GM23338 (cell line): ENCODE measurements at regions not wholly inside any gene's neighbourhood (a gene's known extent, or its start where the extent isn't known, plus 50 kb on each side); places are given as distances from the start of the nearest gene placed in this dataset.

Source experiments
- ATAC-seq: fragments of 200-7000 bp; cut with Tn5 transposase; 3 replicates; pipeline ENCODE4 v1.9.1; 2020
- DNase-seq: peaks from one replicate; pipeline ENCODE4 v3.0.0-alpha.2; 2015; ENCODE audit warnings: low spot score
- H2AFZ ChIP-seq: fragments of 200-600 bp; sonication (generic); 2 replicates; pipeline ENCODE4 v1.8.0; 2016; ENCODE audit warnings: antibody characterized with exemption, mild to moderate bottlenecking, moderate library complexity
- H3F3A ChIP-seq: fragments of 200-600 bp; sonication (generic); replicated peaks from 2 replicates; pipeline ENCODE4 v1.8.0; 2017; ENCODE audit warnings: antibody characterized with exemption, mixed run types, low read depth
- H3K27ac ChIP-seq: fragments of 200-600 bp; sonication (generic); 2 replicates; pipeline ENCODE4 v1.6.1; 2016; ENCODE audit warnings: low read depth
- H3K27me3 ChIP-seq: fragments of 200-600 bp; sonication (generic); 2 replicates; pipeline ENCODE4 v1.8.0; 2016; ENCODE audit warnings: mild to moderate bottlenecking, mixed run types, moderate library complexity; ENCODE audit not compliant: insufficient read depth
- H3K36me3 ChIP-seq: fragments of 200-600 bp; sonication (generic); 2 replicates; pipeline ENCODE4 v1.8.0; 2016; ENCODE audit warnings: mild to moderate bottlenecking; ENCODE audit not compliant: insufficient read depth
- H3K4me1 ChIP-seq: fragments of 200-600 bp; sonication (generic); 2 replicates; pipeline ENCODE4 v1.8.0; 2016; ENCODE audit warnings: mild to moderate bottlenecking, moderate library complexity; ENCODE audit not compliant: insufficient read depth
- H3K4me2 ChIP-seq: fragments of 200-600 bp; sonication (generic); 2 replicates; pipeline ENCODE4 v1.7.1; 2017; ENCODE audit warnings: mixed run types
- H3K4me3 ChIP-seq: fragments of 200-600 bp; sonication (generic); 2 replicates; pipeline ENCODE4 v1.6.1; 2016; ENCODE audit warnings: mixed run types
- H3K79me2 ChIP-seq: fragments of 200-600 bp; sonication (generic); replicated peaks from 2 replicates; pipeline ENCODE4 v1.8.0; 2017; ENCODE audit warnings: mild to moderate bottlenecking; ENCODE audit not compliant: insufficient read depth
- H3K9me2 ChIP-seq: fragments of 200-600 bp; sonication (generic); 2 replicates; pipeline ENCODE4 v1.8.0; 2017; ENCODE audit not compliant: insufficient read depth
- H4K20me1 ChIP-seq: fragments of 200-600 bp; sonication (generic); replicated peaks from 2 replicates; pipeline ENCODE4 v1.8.0; 2017; ENCODE audit warnings: mild to moderate bottlenecking; ENCODE audit not compliant: insufficient read depth
- H3K27ac Mint-ChIP-seq: 2 replicates; pipeline ENCODE4 v1.8.0; 2020; ENCODE audit warnings: inconsistent platforms, mild to moderate bottlenecking, moderate library complexity, mixed read lengths
- H3K27me3 Mint-ChIP-seq: 3 replicates; pipeline ENCODE4 v1.8.0; 2022; ENCODE audit warnings: low read depth, mild to moderate bottlenecking, moderate library complexity, mixed read lengths, inconsistent platforms; ENCODE audit not compliant: insufficient read depth, poor library complexity
- H3K36me3 Mint-ChIP-seq: 3 replicates; pipeline ENCODE4 v1.8.0; 2021; ENCODE audit warnings: low read depth, mild to moderate bottlenecking, inconsistent platforms, moderate library complexity, mixed read lengths
- H3K4me1 Mint-ChIP-seq: 3 replicates; pipeline ENCODE4 v1.8.0; 2020; ENCODE audit warnings: mild to moderate bottlenecking, inconsistent platforms, mixed read lengths
- H3K4me3 Mint-ChIP-seq: 3 replicates; pipeline ENCODE4 v1.8.0; 2021; ENCODE audit warnings: moderate library complexity, mild to moderate bottlenecking, inconsistent platforms, mixed read lengths
- H3K9me3 Mint-ChIP-seq: 3 replicates; pipeline ENCODE4 v1.8.0; 2020; ENCODE audit warnings: moderate library complexity, mild to moderate bottlenecking, inconsistent platforms, mixed read lengths
- CREB1 ChIP-seq: fragments of 250-450 bp; sonication (Bioruptor Pico); IDR thresholded peaks from 2 replicates; pipeline ENCODE4 v1.5.0; 2020; ENCODE audit warnings: low read depth, mild to moderate bottlenecking, moderate library complexity
- CTCF ChIP-seq, 2 experiments: fragments of 200-600 bp in 1 of 2; sonication (generic) in 1 of 2; conservative IDR thresholded peaks; 2 replicates each; pipeline versions ENCODE4 v1.5.1 to v1.6.1; 2016 to 2017; ENCODE audit warnings: antibody characterized with exemption in 2 of 2, low read depth in 2 of 2, mild to moderate bottlenecking in 2 of 2, moderate library complexity in 1 of 2
- ETS1 ChIP-seq: IDR thresholded peaks from 2 replicates; pipeline ENCODE4 v1.6.1; 2016; ENCODE audit warnings: antibody characterized with exemption
- EZH2phosphoT487 ChIP-seq: fragments of 200-600 bp; sonication (generic); IDR thresholded peaks from one replicate; pipeline ENCODE4 v1.8.1; 2018; ENCODE audit warnings: antibody characterized with exemption; ENCODE audit not compliant: unreplicated experiment
- NANOG ChIP-seq: IDR thresholded peaks from 2 replicates; pipeline ENCODE4 v1.6.1; 2016; ENCODE audit warnings: antibody characterized with exemption, borderline replicate concordance
- POLR2AphosphoS5 ChIP-seq: IDR thresholded peaks from 2 replicates; pipeline ENCODE4 v1.6.1; 2016; ENCODE audit warnings: antibody characterized with exemption, low read depth
- STAT1 ChIP-seq: IDR thresholded peaks from one replicate; pipeline ENCODE4 v1.6.1; 2016; ENCODE audit warnings: antibody characterized with exemption; ENCODE audit not compliant: unreplicated experiment
- ZNF114 ChIP-seq: fragments of 250-450 bp; sonication (Bioruptor Pico); IDR thresholded peaks from 2 replicates; pipeline ENCODE4 v1.5.0; 2020; ENCODE audit warnings: mild to moderate bottlenecking, moderate library complexity
- ZNF331 ChIP-seq: fragments of 250-450 bp; sonication (Bioruptor Pico); IDR thresholded peaks from 2 replicates; pipeline ENCODE4 v1.5.0; 2020; ENCODE audit warnings: low read depth, mild to moderate bottlenecking, moderate library complexity
- ZNF462 ChIP-seq: fragments of 250-450 bp; sonication (Bioruptor Pico); IDR thresholded peaks from 2 replicates; pipeline ENCODE4 v1.5.0; 2020; ENCODE audit warnings: mild to moderate bottlenecking, moderate library complexity
- TF ChIP-seq, protein P1 (sequence below): IDR thresholded peaks from one replicate; pipeline ENCODE4 v1.6.1; 2018; ENCODE audit warnings: antibody characterized with exemption; ENCODE audit not compliant: unreplicated experiment

DNA sequence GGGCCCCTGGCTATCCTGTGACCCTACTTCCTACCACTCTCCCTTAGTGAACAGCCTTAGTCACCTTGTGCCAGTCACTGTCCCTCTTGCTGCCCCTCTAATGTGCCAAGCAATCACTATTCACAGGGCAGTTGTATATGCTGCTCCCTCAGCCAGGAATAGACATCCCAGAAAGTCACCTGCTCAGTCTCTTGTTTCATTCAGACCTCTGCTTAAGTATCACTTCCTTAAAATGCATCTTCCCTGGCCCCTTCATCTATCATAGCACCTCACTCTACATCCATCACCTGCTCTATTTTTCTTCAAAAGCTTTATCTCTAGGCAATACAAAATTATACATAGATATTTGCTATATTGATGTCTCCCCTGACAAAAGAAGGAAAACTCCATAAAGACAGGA lies 328.4 kb upstream of the NFE2L3 start (continued):
- no peak for TF ChIP-seq ZNF462 (CRISPR knock-in tag)
- no peak for TF ChIP-seq ZNF331
- TF ChIP-seq CTCF (conservative IDR thresholded peaks at IDR 0.05; ENCODE audit: low read depth in 2 of 2), result no peak

GRCh38 chr7:25828468-25828867 lies 323.5 kb upstream of the NFE2L3 start:
- no peaks in the 10 kb centered on the region for H3K36me3 Mint-ChIP-seq
- no peak overlapping the region for H3K27ac ChIP-seq
- H4K20me1 ChIP-seq, result no peaks in the 10 kb centered on the region
- H3K27me3 Mint-ChIP-seq, result peaks cover 3% of the 10 kb centered on the region
- H3K4me1 ChIP-seq, result peaks cover 22% of the 10 kb centered on the region
- no peak overlapping the region for H3K4me3 ChIP-seq
- H2AFZ ChIP-seq, result no peak overlapping the region
- H3K27ac Mint-ChIP-seq, result no peak overlapping the region
- H3K4me1 Mint-ChIP-seq, result peaks cover 31% of the 10 kb centered on the region
- H3K27me3 ChIP-seq, result no peaks in the 10 kb centered on the region
- H3K79me2 ChIP-seq, result no peaks in the 10 kb centered on the region
- no peaks in the 10 kb centered on the region for H3K9me2 ChIP-seq
- no peaks in the 10 kb centered on the region for H3F3A ChIP-seq
- H3K4me3 Mint-ChIP-seq, result no peak overlapping the region
- DNase-seq (no peak), ATAC-seq (no peak)
- no peak overlapping the region for H3K4me2 ChIP-seq
- H3K36me3 ChIP-seq, result no peaks in the 10 kb centered on the region
- no peaks in the 10 kb centered on the region for H3K9me3 Mint-ChIP-seq
- TF ChIP-seq STAT1, result no peak
- no peak for TF ChIP-seq POLR2AphosphoS5
- no peak for TF ChIP-seq NANOG
- no peak for TF ChIP-seq CREB1 (CRISPR knock-in tag)
- TF ChIP-seq CTCF (conservative IDR thresholded peaks at IDR 0.05; ENCODE audit: low read depth in 2 of 2), result no peak
- no peak for TF ChIP-seq ETS1
- no peak for TF ChIP-seq ZNF331
- no peak for TF ChIP-seq EZH2phosphoT487
- TF ChIP-seq, protein P1, sequence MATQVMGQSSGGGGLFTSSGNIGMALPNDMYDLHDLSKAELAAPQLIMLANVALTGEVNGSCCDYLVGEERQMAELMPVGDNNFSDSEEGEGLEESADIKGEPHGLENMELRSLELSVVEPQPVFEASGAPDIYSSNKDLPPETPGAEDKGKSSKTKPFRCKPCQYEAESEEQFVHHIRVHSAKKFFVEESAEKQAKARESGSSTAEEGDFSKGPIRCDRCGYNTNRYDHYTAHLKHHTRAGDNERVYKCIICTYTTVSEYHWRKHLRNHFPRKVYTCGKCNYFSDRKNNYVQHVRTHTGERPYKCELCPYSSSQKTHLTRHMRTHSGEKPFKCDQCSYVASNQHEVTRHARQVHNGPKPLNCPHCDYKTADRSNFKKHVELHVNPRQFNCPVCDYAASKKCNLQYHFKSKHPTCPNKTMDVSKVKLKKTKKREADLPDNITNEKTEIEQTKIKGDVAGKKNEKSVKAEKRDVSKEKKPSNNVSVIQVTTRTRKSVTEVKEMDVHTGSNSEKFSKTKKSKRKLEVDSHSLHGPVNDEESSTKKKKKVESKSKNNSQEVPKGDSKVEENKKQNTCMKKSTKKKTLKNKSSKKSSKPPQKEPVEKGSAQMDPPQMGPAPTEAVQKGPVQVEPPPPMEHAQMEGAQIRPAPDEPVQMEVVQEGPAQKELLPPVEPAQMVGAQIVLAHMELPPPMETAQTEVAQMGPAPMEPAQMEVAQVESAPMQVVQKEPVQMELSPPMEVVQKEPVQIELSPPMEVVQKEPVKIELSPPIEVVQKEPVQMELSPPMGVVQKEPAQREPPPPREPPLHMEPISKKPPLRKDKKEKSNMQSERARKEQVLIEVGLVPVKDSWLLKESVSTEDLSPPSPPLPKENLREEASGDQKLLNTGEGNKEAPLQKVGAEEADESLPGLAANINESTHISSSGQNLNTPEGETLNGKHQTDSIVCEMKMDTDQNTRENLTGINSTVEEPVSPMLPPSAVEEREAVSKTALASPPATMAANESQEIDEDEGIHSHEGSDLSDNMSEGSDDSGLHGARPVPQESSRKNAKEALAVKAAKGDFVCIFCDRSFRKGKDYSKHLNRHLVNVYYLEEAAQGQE, result no peak
- no peak for TF ChIP-seq ZNF114 (CRISPR knock-in tag)
